Stomach (tissue), 4 donors: ENCODE measurements at regions not wholly inside any gene's neighbourhood (a gene's known extent, or its start where the extent isn't known, plus 50 kb on each side); places are given as distances from the start of the nearest gene placed in this dataset.

Experiments
- CTCF ChIP-seq, 7 experiments: fragments of 450-650 bp in 4 of 7; fragments of 200-600 bp in 3 of 7; sonication (generic) in 3 of 7; IDR thresholded peaks; one replicate each; pipeline ENCODE4 v1.5.1; 2016 to 2019; ENCODE audit warnings: antibody characterized with exemption in 7 of 7, control low read depth in 2 of 7, mild to moderate bottlenecking in 1 of 7
- EP300 ChIP-seq: sonication (generic); formaldehyde crosslinking; IDR thresholded peaks from one replicate; pipeline ENCODE4 v1.6.1; 2017; ENCODE audit warnings: antibody characterized with exemption
- POLR2A ChIP-seq, 4 donors: fragments of 450-650 bp; IDR thresholded peaks; one replicate each; pipeline ENCODE4 v1.6.1; 2016; ENCODE audit warnings: antibody characterized with exemption in 4 of 4, control low read depth in 2 of 4, mild to moderate bottlenecking in 1 of 4, moderate library complexity in 1 of 4
- POLR2AphosphoS5 ChIP-seq, 3 donors: sonication (generic); formaldehyde crosslinking; IDR thresholded peaks; one replicate each; pipeline ENCODE4 v1.6.1; 2016; ENCODE audit warnings: antibody characterized with exemption in 3 of 3

GRCh38 chr4:129230846-129231245 is 134.9 kb downstream of the C4orf33 start:
- no peak for TF ChIP-seq CTCF (IDR thresholded peaks at IDR 0.05)
- no peak for TF ChIP-seq EP300
- no peak for TF ChIP-seq POLR2A (IDR thresholded peaks at IDR 0.05)
- TF ChIP-seq POLR2AphosphoS5 (IDR thresholded peaks at IDR 0.05) = no peak
